Endothelial cell of umbilical vein (primary cell): ENCODE measurements at regions not wholly inside any gene's neighbourhood (a gene's known extent, or its start where the extent isn't known, plus 50 kb on each side); places are given as distances from the start of the nearest gene placed in this dataset.

Experiments used
- BruUV-seq: library from RNA; stranded (reverse); fragments of 400-500 nt; replicated peaks from 2 replicates; lab custom pipeline; 2021; lab: Mats Ljungman, UMichigan
- CTCF ChIA-PET: fragments of 300-600, 350-600 bp; sonication (Branson Sonifier 250); formaldehyde crosslinking; loops from one replicate; lab custom pipeline; 2021; ENCODE audit warnings: antibody characterized with exemption, inconsistent platforms; lab: Charles Lee
- POLR2A ChIA-PET: fragments of 300-600, 350-600 bp; sonication (Branson Sonifier 250); formaldehyde crosslinking; loops from one replicate; lab custom pipeline; 2021; ENCODE audit warnings: antibody characterized with exemption, inconsistent platforms; lab: Charles Lee
- DNase-seq: peaks from one replicate; pipeline ENCODE4 v3.0.0-alpha.2; 2011; ENCODE audit warnings: low read depth, low spot score
- FAIRE-seq: peaks from 2 replicates; lab custom pipeline; 2011; peaks lifted over from hg19 to GRCh38; lab: Jason Lieb, UNC
- H2AFZ ChIP-seq: 2 replicates; pipeline ENCODE4 v1.6.0; 2012; ENCODE audit warnings: low read depth, low read length, control low read depth, inconsistent platforms
- H3K27ac ChIP-seq: 2 replicates; pipeline ENCODE4 v1.5.1; 2011; ENCODE audit warnings: low read depth, mild to moderate bottlenecking, control low read depth, low read length, moderate library complexity; ENCODE audit not compliant: insufficient read depth
- H3K27me3 ChIP-seq, 2 experiments: 2 replicates each; pipeline versions ENCODE4 v1.6.0 to v1.6.1; 2011; ENCODE audit warnings: low read length in 2 of 2, mixed read lengths in 1 of 2; ENCODE audit not compliant: control insufficient read depth in 2 of 2, insufficient read depth in 2 of 2
- H3K36me3 ChIP-seq, 2 experiments: 2 replicates in 1 of 2; 3 replicates in 1 of 2; pipeline ENCODE4 v1.5.1; 2011; ENCODE audit warnings: low read length in 2 of 2, mild to moderate bottlenecking in 1 of 2, moderate library complexity in 1 of 2; ENCODE audit not compliant: control insufficient read depth in 2 of 2, insufficient read depth in 2 of 2; ENCODE audit errors: extremely low read depth in 1 of 2
- H3K4me1 ChIP-seq: 3 replicates; pipeline ENCODE4 v1.5.1; 2011; ENCODE audit warnings: mild to moderate bottlenecking, low read length; ENCODE audit not compliant: control insufficient read depth, insufficient read depth; ENCODE audit errors: extremely low read depth
- H3K4me2 ChIP-seq: 2 replicates; pipeline ENCODE4 v1.6.1; 2011; ENCODE audit warnings: low read length, control low read depth, mixed read lengths; ENCODE audit not compliant: insufficient read depth
- H3K4me3 ChIP-seq, 3 experiments: fragments of 200-600 bp in 1 of 3; sonication (generic), shearing (Covaris generic) in 1 of 3; replicated peaks in 1 of 3; 2 replicates each; pipeline ENCODE4 v1.5.1; 2011 to 2016; ENCODE audit warnings: control low read depth in 3 of 3, low read length in 3 of 3, mild to moderate bottlenecking in 2 of 3, inconsistent platforms in 1 of 3, low read depth in 1 of 3, moderate library complexity in 1 of 3; ENCODE audit not compliant: insufficient read depth in 1 of 3
- H3K79me2 ChIP-seq: 2 replicates; pipeline ENCODE4 v1.6.0; 2012; ENCODE audit warnings: low read length, inconsistent platforms; ENCODE audit not compliant: control insufficient read depth, insufficient read depth
- H3K9ac ChIP-seq: replicated peaks from 2 replicates; pipeline ENCODE3; 2011; ENCODE audit warnings: low read length, control low read depth; ENCODE audit not compliant: insufficient read depth; ENCODE audit errors: extremely low read depth
- H3K9me1 ChIP-seq: replicated peaks from 3 replicates; pipeline ENCODE4 v1.6.0; 2011; ENCODE audit warnings: mild to moderate bottlenecking, low read length; ENCODE audit not compliant: control insufficient read depth, insufficient read depth; ENCODE audit errors: extremely low read depth
- H3K9me3 ChIP-seq: replicated peaks from 2 replicates; pipeline ENCODE4 v1.5.1; 2012; ENCODE audit warnings: low read length, inconsistent platforms; ENCODE audit not compliant: control insufficient read depth, insufficient read depth
- H4K20me1 ChIP-seq: replicated peaks from 2 replicates; pipeline ENCODE3; 2011; ENCODE audit warnings: mild to moderate bottlenecking, low read length; ENCODE audit not compliant: control insufficient read depth, insufficient read depth; ENCODE audit errors: extremely low read depth
- CTCF ChIP-seq, 2 donors: IDR thresholded peaks; 1 replicate in 1 of 2; 2 replicates in 1 of 2; pipeline ENCODE4 v1.5.1; 2011; ENCODE audit warnings: low read length in 2 of 2, mild to moderate bottlenecking in 2 of 2, moderate library complexity in 2 of 2, control low read depth in 1 of 2, inconsistent platforms in 1 of 2, low read depth in 1 of 2; ENCODE audit not compliant: insufficient read depth in 1 of 2; ENCODE audit errors: extremely low read depth in 1 of 2
- EZH2 ChIP-seq: IDR thresholded peaks from 2 replicates; pipeline ENCODE4 v1.6.1; 2012; ENCODE audit warnings: borderline replicate concordance, low read depth, mild to moderate bottlenecking, moderate library complexity, low read length, inconsistent platforms; ENCODE audit not compliant: severe bottlenecking
- FOS ChIP-seq: IDR thresholded peaks from 2 replicates; pipeline ENCODE4 v1.6.1; 2011; ENCODE audit warnings: mild to moderate bottlenecking, low read length, moderate library complexity, borderline replicate concordance; ENCODE audit not compliant: insufficient read depth
- GATA2 ChIP-seq: IDR thresholded peaks from 2 replicates; pipeline ENCODE4 v1.7.0; 2011; ENCODE audit warnings: low read depth, mild to moderate bottlenecking, moderate library complexity, mixed read lengths, low read length; ENCODE audit not compliant: insufficient read length, insufficient read depth
- JUN ChIP-seq: IDR thresholded peaks from 2 replicates; pipeline ENCODE4 v1.6.1; 2011; ENCODE audit warnings: borderline replicate concordance, low read depth; ENCODE audit not compliant: insufficient read length, insufficient read depth
- MAX ChIP-seq: IDR thresholded peaks from 2 replicates; pipeline ENCODE4 v1.6.1; 2011; ENCODE audit not compliant: insufficient read depth, insufficient read length
- MYC ChIP-seq: IDR thresholded peaks from one replicate; pipeline ENCODE4 v1.6.1; 2011; ENCODE audit warnings: mild to moderate bottlenecking, low read depth, low read length
- POLR2A ChIP-seq: IDR thresholded peaks from 2 replicates; pipeline ENCODE4 v1.6.1; 2012; ENCODE audit warnings: low read depth, mild to moderate bottlenecking, control low read depth, low read length
- POLR2AphosphoS5 ChIP-seq: IDR thresholded peaks from 2 replicates; pipeline ENCODE4 v1.6.1; 2012; ENCODE audit warnings: low read depth, mild to moderate bottlenecking, control low read depth, low read length, moderate library complexity; ENCODE audit not compliant: insufficient read depth
- dilution Hi-C: fragments of 300-500 bp; cut with MboI; formaldehyde crosslinking; loops from one replicate; pipeline ENCODE4 v1.15.0; 2019; ENCODE audit warnings: low sequenced_read_pairs; ENCODE audit not compliant: extremely low pct_ligation_motif_present
- intact Hi-C: fragments of 100-400 bp; cut with micrococcal nuclease; formaldehyde crosslinking; loops from one replicate; pipeline ENCODE4 v1.10.0; 2022

GRCh38 chr7:22566592-22566991, 66.6 kb upstream of the STEAP1B start:
- DNase-seq (no peak), FAIRE-seq (no peak)
- H3K36me3 ChIP-seq = peaks cover 0 to 2% of the 10 kb centered on the region in 2 experiments
- BruUV-seq = no TSS peak
- H2AFZ ChIP-seq = no peak overlapping the region
- H3K79me2 ChIP-seq = peaks cover 22% of the 10 kb centered on the region
- POLR2A ChIA-PET = no interaction called here
- H3K4me2 ChIP-seq = no peak overlapping the region
- no peaks in the 10 kb centered on the region for H3K9me3 ChIP-seq
- TF ChIP-seq MYC (no peak), POLR2AphosphoS5 (no peak), POLR2A (no peak), CTCF (IDR thresholded peaks at IDR 0.05; ENCODE audit: extremely low read depth in 1 of 2, insufficient read depth in 1 of 2, low read depth in 1 of 2, low read length in 2 of 2) (no peak), FOS (no peak), GATA2 (no peak), JUN (no peak), MAX (no peak), EZH2 (no peak)
- H3K4me3 ChIP-seq = no peak overlapping the region
- dilution Hi-C loops = loop anchor here (25.0 kb wide), 1 partner anchor 171 kb away; the partner anchor contains the start of gene IL6
- no peaks in the 10 kb centered on the region for H3K9me1 ChIP-seq
- peaks cover 62% of the 10 kb centered on the region for H3K4me1 ChIP-seq
- CTCF ChIA-PET = interaction anchor here (9.8 kb wide), 1 partner anchor 160 kb away, joined by 450 read pairs; the partner anchor contains the start of gene IL6
- H4K20me1 ChIP-seq = no peaks in the 10 kb centered on the region
- intact Hi-C loops = no loop called here
- H3K9ac ChIP-seq = no peak overlapping the region
- no peak overlapping the region for H3K27ac ChIP-seq
- no peaks in the 10 kb centered on the region for H3K27me3 ChIP-seq
